ENCODE measurements at regions not wholly inside any gene's neighbourhood (a gene's known extent, or its start where the extent isn't known, plus 50 kb on each side); places are given as distances from the start of the nearest gene placed in this dataset.
"Not testable (repeated sequence)": the region's sequence is repeated elsewhere in the genome, so short reads cannot be mapped to it uniquely, and the experiment has no call there.

DNA sequence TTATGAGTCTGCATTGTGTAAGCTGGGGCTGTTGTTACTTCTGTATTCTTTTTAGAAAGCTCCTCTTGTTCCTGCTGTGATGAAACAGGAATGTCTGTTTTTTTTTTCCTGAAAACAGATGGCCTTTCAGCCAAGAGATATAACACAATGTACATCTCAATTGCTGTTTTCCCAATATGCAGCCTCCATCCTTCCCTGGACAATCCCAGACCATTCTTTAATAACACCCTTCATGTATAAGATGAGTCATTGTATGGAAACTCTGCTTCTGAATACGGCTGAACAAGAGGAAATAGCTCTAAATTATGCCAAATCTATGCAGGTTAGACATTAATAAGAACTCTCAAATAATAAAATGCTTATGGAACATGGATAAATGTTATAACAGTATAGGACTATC lies 60.2 kb upstream of the LRRC4C start:
- Mint-ChIP-seq H3K27ac (no peak overlapping the region), H3K36me3 (no peaks in the 10 kb centered on the region), H3K4me3 (no peak overlapping the region), H3K9me3 (peaks cover 6 to 41% (median 18%) of the 10 kb centered on the region in 6 donors), H3K27me3 (ENCODE audit: low read depth in 3 of 3) (peaks cover 0 to 5% (median 1%) of the 10 kb centered on the region in 3 donors), H3K4me1 (no peaks in the 10 kb centered on the region)
- DNase-seq: no peak

- Mint-ChIP-seq H3K4me3 (no peak overlapping the region), H3K27me3 (ENCODE audit: low read depth in 3 of 3) (peaks cover 0 to 2% (median 1%) of the 10 kb centered on the region in 3 donors), H3K36me3 (no peaks in the 10 kb centered on the region), H3K9me3 (peaks cover 6 to 41% (median 18%) of the 10 kb centered on the region in 6 donors), H3K27ac (no peak overlapping the region), H3K4me1 (no peaks in the 10 kb centered on the region)
- DNase-seq: no peak
These were observed 62.9 kb upstream of the LRRC4C start for GRCh38 chr11:41522391-41522790.

DNA sequence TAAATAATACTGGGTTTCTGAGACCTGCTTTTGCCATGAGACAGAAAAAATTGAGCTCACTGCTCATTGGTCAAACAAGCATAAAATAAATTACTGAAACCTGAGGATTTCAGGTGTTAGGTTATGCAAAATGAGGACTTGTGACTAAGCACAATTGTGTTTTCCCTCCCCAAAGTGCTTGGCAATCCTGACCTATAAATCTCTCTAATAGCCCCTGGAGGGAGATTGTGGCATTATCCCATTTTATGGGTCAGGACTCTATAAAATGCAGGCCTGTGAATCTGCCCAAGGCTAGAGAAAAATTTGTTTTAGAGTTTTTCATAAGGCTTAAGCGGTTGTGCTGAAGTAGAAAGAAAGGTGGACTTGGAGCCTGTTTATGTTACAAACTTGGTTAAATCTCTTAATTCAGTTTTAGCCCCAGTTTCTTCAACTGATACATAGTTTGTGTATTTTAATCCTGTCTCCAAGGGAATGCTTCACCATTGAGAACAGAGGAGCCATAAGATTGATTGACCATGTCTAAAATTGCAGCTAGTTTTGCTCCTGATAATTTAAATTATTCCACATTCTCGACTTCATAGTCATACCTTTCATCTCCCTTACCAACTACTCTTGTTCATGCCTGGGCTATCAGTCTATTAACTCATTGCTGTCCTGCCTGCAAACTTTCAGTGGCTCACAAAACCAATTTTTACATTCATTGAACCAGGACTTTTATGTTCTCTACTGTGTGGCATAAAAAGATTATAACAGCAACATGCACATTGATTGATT lies 63.6 kb upstream of the LRRC4C start:
- H3K4me1 Mint-ChIP-seq: no peaks in the 10 kb centered on the region
- peaks cover 0 to 2% (median 1%) of the 10 kb centered on the region in 3 donors for H3K27me3 Mint-ChIP-seq (ENCODE audit: low read depth in 3 of 3)
- no peaks in the 10 kb centered on the region for H3K36me3 Mint-ChIP-seq
- peaks cover 4 to 38% (median 18%) of the 10 kb centered on the region in 6 donors for H3K9me3 Mint-ChIP-seq
- no peak overlapping the region for H3K4me3 Mint-ChIP-seq
- no peak overlapping the region for H3K27ac Mint-ChIP-seq
- DNase-seq: no peak

DNA sequence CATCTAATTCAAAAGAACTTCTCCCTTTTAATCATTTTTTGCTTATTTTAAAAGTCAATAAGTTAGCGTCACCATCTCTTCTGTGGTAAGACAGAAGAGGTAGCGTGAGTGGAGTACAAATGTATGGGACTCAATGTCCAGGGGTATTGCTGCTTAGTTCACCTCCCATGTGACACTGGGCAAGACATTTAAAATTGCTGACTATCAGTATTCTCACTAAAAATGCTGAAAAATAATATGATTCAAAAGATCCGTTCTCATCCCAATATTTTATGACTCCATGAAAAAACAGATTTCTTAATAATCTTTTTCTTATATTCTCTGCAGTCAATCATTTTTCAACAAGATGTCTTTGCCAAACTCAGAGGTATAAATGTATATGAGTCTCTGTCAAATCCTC lies 68.1 kb upstream of the LRRC4C start:
- Mint-ChIP-seq H3K4me3 (no peak overlapping the region), H3K36me3 (peaks cover 0 to 7% (median 6%) of the 10 kb centered on the region in 3 donors)

DNA sequence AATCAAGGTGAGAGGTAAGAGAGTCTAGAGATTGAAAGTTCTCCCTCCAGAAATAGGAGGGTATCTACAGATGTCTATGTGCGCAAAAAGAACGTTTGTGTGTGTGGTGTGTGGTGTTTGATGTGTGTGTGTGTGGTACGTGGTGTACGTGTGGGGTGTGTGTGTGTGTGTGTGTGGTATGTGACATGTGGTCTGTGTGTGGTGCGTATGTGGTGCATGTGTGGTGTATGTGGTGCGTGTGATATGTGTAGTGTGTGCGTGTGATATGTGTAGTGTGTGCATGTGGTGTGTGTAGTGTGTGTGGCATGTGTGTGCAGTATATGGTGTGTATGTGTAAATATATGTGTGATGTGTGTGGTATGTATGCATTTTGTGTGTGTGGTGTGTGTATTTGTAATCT lies 73.0 kb upstream of the LRRC4C start:
- DNase-seq: no peak
- no peaks in the 10 kb centered on the region for H3K4me1 Mint-ChIP-seq
- H3K27ac Mint-ChIP-seq: no peak overlapping the region
- H3K9me3 Mint-ChIP-seq: peaks cover 7 to 38% (median 26%) of the 10 kb centered on the region in 6 donors
- peaks cover 0 to 1% (median 0%) of the 10 kb centered on the region in 3 donors for H3K27me3 Mint-ChIP-seq (ENCODE audit: low read depth in 3 of 3)
- no peak overlapping the region for H3K4me3 Mint-ChIP-seq
- peaks cover 0 to 7% (median 6%) of the 10 kb centered on the region in 3 donors for H3K36me3 Mint-ChIP-seq

More for the DNA sequence above, 68.1 kb upstream of the LRRC4C start:
- H3K27me3 Mint-ChIP-seq (ENCODE audit: low read depth in 3 of 3): peaks cover 0 to 1% (median under 1%) of the 10 kb centered on the region in 3 donors
- no peak for DNase-seq
- H3K27ac Mint-ChIP-seq: no peak overlapping the region
- no peaks in the 10 kb centered on the region for H3K4me1 Mint-ChIP-seq
- peaks cover 8 to 34% (median 25%) of the 10 kb centered on the region in 6 donors for H3K9me3 Mint-ChIP-seq

DNA sequence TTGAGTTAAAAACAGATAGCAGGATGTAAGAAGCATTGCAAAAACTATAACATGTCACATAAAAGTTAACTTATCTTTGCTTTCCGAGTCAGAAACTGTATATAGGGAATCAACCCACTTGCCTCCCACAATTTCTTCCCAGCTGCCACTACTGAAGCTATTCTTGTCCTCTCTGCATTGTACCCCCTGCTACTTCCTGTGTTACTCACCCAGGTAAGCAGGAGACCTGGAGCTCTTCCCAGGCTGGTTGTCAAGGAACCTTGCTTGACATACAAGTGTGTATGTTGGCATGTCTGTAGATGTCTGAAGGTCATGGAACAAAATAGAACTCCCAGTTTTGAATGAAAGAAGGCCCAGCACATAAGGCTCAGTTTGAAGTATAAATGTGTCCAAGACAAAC lies 74.3 kb upstream of the LRRC4C start:
- peaks cover 14 to 42% (median 27%) of the 10 kb centered on the region in 6 donors for H3K9me3 Mint-ChIP-seq
- peaks cover 0 to 1% (median 0%) of the 10 kb centered on the region in 3 donors for H3K27me3 Mint-ChIP-seq (ENCODE audit: low read depth in 3 of 3)
- H3K4me1 Mint-ChIP-seq: no peaks in the 10 kb centered on the region
- no peak overlapping the region for H3K27ac Mint-ChIP-seq
- H3K36me3 Mint-ChIP-seq: peaks cover 0 to 7% (median 6%) of the 10 kb centered on the region in 3 donors
- H3K4me3 Mint-ChIP-seq: no peak overlapping the region
- DNase-seq: no peak

- Mint-ChIP-seq H3K27me3 (ENCODE audit: low read depth in 3 of 3) (no peaks in the 10 kb centered on the region), H3K4me3 (no peak overlapping the region), H3K36me3 (peaks cover 0 to 7% (median 6%) of the 10 kb centered on the region in 3 donors), H3K27ac (no peak overlapping the region), H3K4me1 (no peaks in the 10 kb centered on the region), H3K9me3 (peaks cover 17 to 42% (median 26%) of the 10 kb centered on the region in 6 donors)
- no peak for DNase-seq
These were observed 74.9 kb upstream of the LRRC4C start for GRCh38 chr11:41534391-41534790.

- no peak for DNase-seq
- no peaks in the 10 kb centered on the region for H3K27me3 Mint-ChIP-seq (ENCODE audit: low read depth in 3 of 3)
- peaks cover 0 to 5% (median 4%) of the 10 kb centered on the region in 3 donors for H3K36me3 Mint-ChIP-seq
- no peaks in the 10 kb centered on the region for H3K4me1 Mint-ChIP-seq
- H3K4me3 Mint-ChIP-seq: no peak overlapping the region
- H3K27ac Mint-ChIP-seq: no peak overlapping the region
- H3K9me3 Mint-ChIP-seq: peaks cover 13 to 40% (median 25%) of the 10 kb centered on the region in 6 donors
These were observed 75.4 kb upstream of the LRRC4C start for GRCh38 chr11:41534861-41535260.

- Mint-ChIP-seq H3K27me3 (ENCODE audit: low read depth in 3 of 3) (no peaks in the 10 kb centered on the region), H3K27ac (no peak overlapping the region), H3K36me3 (no peaks in the 10 kb centered on the region), H3K4me3 (no peak overlapping the region), H3K4me1 (no peaks in the 10 kb centered on the region), H3K9me3 (peaks cover 7 to 44% (median 21%) of the 10 kb centered on the region in 6 donors)
- no peak for DNase-seq
These were observed 76.6 kb upstream of the LRRC4C start for GRCh38 chr11:41536021-41536568.

- H3K4me1 Mint-ChIP-seq: not testable (repeated sequence)
These were observed 85.5 kb upstream of the LRRC4C start for GRCh38 chr11:41544902-41545301.

DNA sequence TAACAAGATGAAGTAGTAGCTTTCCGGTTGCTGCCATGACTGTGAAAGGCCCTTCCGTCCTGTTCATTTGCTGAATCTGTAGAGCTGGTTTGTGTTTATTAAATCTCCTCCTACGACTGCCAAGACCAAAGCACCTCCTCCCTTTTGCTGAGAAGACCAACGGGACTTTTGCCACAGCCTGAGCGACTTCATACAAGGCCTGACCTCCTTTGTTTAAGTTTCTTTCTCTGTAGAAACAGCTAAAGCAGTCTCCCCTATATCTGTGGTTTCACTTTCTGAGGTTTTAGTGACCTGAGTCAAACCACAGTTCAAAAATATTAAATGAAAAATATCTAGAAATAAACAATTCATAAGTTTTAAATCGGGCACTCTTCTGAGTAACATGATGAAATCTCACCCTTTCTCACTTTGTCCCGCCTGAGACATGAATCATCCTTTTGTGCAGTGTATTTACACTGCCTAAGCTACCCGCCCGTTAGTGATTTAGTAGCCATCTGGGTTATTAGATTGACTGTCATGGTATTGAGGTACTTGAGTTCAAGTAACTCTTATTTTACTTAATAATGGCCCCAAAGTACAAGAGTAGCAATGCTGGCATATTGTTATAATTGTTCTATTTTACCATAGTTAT lies 119.1 kb upstream of the LRRC4C start:
- no peak for DNase-seq
- H3K4me1 Mint-ChIP-seq: no peaks in the 10 kb centered on the region
- no peaks in the 10 kb centered on the region for H3K27me3 Mint-ChIP-seq (ENCODE audit: low read depth in 3 of 3)
- no peak overlapping the region for H3K4me3 Mint-ChIP-seq
- H3K9me3 Mint-ChIP-seq: peaks cover 3 to 44% (median 23%) of the 10 kb centered on the region in 6 donors
- H3K27ac Mint-ChIP-seq: no peak overlapping the region
- H3K36me3 Mint-ChIP-seq: no peaks in the 10 kb centered on the region

More at GRCh38 chr11:41544902-41545301, 85.5 kb upstream of the LRRC4C start:
- not testable (repeated sequence) for H3K36me3 Mint-ChIP-seq; H3K27ac Mint-ChIP-seq; H3K4me3 Mint-ChIP-seq; DNase-seq; H3K27me3 Mint-ChIP-seq (ENCODE audit: low read depth in 3 of 3)
- H3K9me3 Mint-ChIP-seq: peaks cover 13 to 45% (median 33%) of the 10 kb centered on the region in 6 donors

- Mint-ChIP-seq H3K27ac (no peak overlapping the region), H3K36me3 (no peaks in the 10 kb centered on the region), H3K27me3 (ENCODE audit: low read depth in 3 of 3) (no peaks in the 10 kb centered on the region), H3K9me3 (peaks cover 3 to 52% (median 28%) of the 10 kb centered on the region in 6 donors), H3K4me1 (no peaks in the 10 kb centered on the region), H3K4me3 (no peak overlapping the region)
- DNase-seq: no peak
These were observed 120.1 kb upstream of the LRRC4C start for GRCh38 chr11:41579546-41579945.

DNA sequence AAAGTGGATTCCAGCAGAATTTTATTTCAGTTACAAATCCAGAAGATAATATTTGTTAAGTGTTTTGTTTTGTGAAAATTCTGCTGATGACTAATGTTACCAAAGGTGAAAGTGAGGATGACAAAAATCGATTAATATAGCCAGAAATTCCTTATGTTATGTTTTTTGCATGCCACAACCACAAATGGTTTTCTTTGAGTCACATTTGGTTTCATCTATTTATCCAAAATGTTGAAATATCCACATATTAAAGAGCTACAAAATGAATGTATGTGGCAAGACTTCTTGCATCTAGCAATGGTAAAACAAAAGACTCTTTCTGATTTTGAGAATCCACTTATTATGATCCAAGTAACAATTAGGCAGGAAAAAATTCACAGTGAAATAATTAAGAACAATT lies 150.1 kb upstream of the LRRC4C start:
- Mint-ChIP-seq H3K27ac (no peak overlapping the region), H3K27me3 (ENCODE audit: low read depth in 3 of 3) (peaks cover 0 to 3% (median 0%) of the 10 kb centered on the region in 3 donors), H3K9me3 (peaks cover 7 to 53% (median 27%) of the 10 kb centered on the region in 6 donors), H3K4me3 (no peak overlapping the region), H3K36me3 (peaks cover 0 to 7% (median 0%) of the 10 kb centered on the region in 3 donors), H3K4me1 (no peaks in the 10 kb centered on the region)
- DNase-seq: no peak

- Mint-ChIP-seq H3K4me3 (no peak overlapping the region), H3K4me1 (no peaks in the 10 kb centered on the region), H3K27ac (no peak overlapping the region), H3K9me3 (peaks cover 7 to 51% (median 25%) of the 10 kb centered on the region in 6 donors), H3K36me3 (peaks cover 0 to 7% (median 0%) of the 10 kb centered on the region in 3 donors), H3K27me3 (ENCODE audit: low read depth in 3 of 3) (peaks cover 0 to 3% (median 0%) of the 10 kb centered on the region in 3 donors)
- DNase-seq: no peak
These were observed 153.0 kb upstream of the LRRC4C start for GRCh38 chr11:41612415-41612814.

All from immature natural killer cell (primary cell).